WTC11 (cell line): ENCODE measurements at regions not wholly inside any gene's neighbourhood (a gene's known extent, or its start where the extent isn't known, plus 50 kb on each side); places are given as distances from the start of the nearest gene placed in this dataset.

ENCODE experiments used
- ATAC-seq: fragments of 200-7000 bp; cut with Tn5 transposase; 2 replicates; pipeline ENCODE4 v1.10.0; 2021; ENCODE audit warnings: mild to moderate bottlenecking, moderate library complexity
- CTCF ChIA-PET: fragments of 300-600 bp; sonication (Branson Sonifier 250); formaldehyde crosslinking; loops from one replicate; lab custom pipeline; 2021; ENCODE audit warnings: antibody characterized with exemption; lab: Charles Lee
- POLR2A ChIA-PET: fragments of 350-600 bp; sonication (Branson Sonifier 250); formaldehyde crosslinking; loops from one replicate; lab custom pipeline; 2021; ENCODE audit warnings: antibody characterized with exemption; lab: Charles Lee
- DNase-seq: peaks from one replicate; pipeline ENCODE4 v3.0.0; 2021; ENCODE audit warnings: low spot score
- H3K27ac Mint-ChIP-seq: 2 replicates; pipeline ENCODE4 v1.8.0; 2021; ENCODE audit warnings: mixed read lengths
- H3K27me3 Mint-ChIP-seq: 2 replicates; pipeline ENCODE4 v1.8.0; 2021; ENCODE audit warnings: low read depth, mild to moderate bottlenecking, moderate library complexity, mixed read lengths
- H3K36me3 Mint-ChIP-seq: 2 replicates; pipeline ENCODE4 v1.8.0; 2021; ENCODE audit warnings: mixed read lengths
- H3K4me1 Mint-ChIP-seq: 2 replicates; pipeline ENCODE4 v1.8.0; 2022; ENCODE audit warnings: mixed read lengths
- H3K4me3 Mint-ChIP-seq: 2 replicates; pipeline ENCODE4 v1.8.0; 2021; ENCODE audit warnings: mild to moderate bottlenecking, moderate library complexity, mixed read lengths
- H3K9me3 Mint-ChIP-seq: 2 replicates; pipeline ENCODE4 v1.8.0; 2021; ENCODE audit warnings: mixed read lengths
- ARID4B ChIP-seq: sonication (generic); formaldehyde crosslinking; IDR thresholded peaks from 2 replicates; pipeline ENCODE4 v1.8.0; 2023; ENCODE audit warnings: missing genetic modification reagents, mild to moderate bottlenecking, borderline replicate concordance
- ATF1 ChIP-seq: sonication (generic); formaldehyde crosslinking; IDR thresholded peaks from 2 replicates; pipeline ENCODE4 v1.8.1; 2023; ENCODE audit warnings: mild to moderate bottlenecking, moderate library complexity, missing genetic modification reagents
- ATF6 ChIP-seq: sonication (generic); formaldehyde crosslinking; IDR thresholded peaks from 2 replicates; pipeline ENCODE4 v1.8.1; 2023; ENCODE audit warnings: mild to moderate bottlenecking, missing genetic modification reagents
- CDX4 ChIP-seq: fragments of 250-450 bp; sonication (Bioruptor Pico); IDR thresholded peaks from 2 replicates; pipeline ENCODE4 v1.9.0; 2021; ENCODE audit warnings: moderate library complexity, mild to moderate bottlenecking, inconsistent platforms, borderline replicate concordance
- E2F4 ChIP-seq: sonication (generic); formaldehyde crosslinking; IDR thresholded peaks from 2 replicates; pipeline ENCODE4 v1.8.1; 2022; ENCODE audit warnings: low read depth, mild to moderate bottlenecking, moderate library complexity, missing genetic modification reagents, borderline replicate concordance
- ELF4 ChIP-seq: sonication (generic); formaldehyde crosslinking; IDR thresholded peaks from 2 replicates; pipeline ENCODE4 v1.8.1; 2022; ENCODE audit warnings: low read depth, mild to moderate bottlenecking, moderate library complexity, missing genetic modification reagents
- ERG ChIP-seq: fragments of 250-450 bp; sonication (Bioruptor Pico); IDR thresholded peaks from 2 replicates; pipeline ENCODE4 v1.8.0; 2021; ENCODE audit warnings: mild to moderate bottlenecking
- ETV6 ChIP-seq: sonication (generic); formaldehyde crosslinking; IDR thresholded peaks from 2 replicates; pipeline ENCODE4 v1.8.1; 2022; ENCODE audit warnings: mild to moderate bottlenecking, missing genetic modification reagents
- GRHL2 ChIP-seq: fragments of 250-450 bp; sonication (Bioruptor Pico); IDR thresholded peaks from 2 replicates; pipeline ENCODE4 v1.8.0; 2022; ENCODE audit warnings: mild to moderate bottlenecking, moderate library complexity; ENCODE audit not compliant: insufficient replicate concordance, severe bottlenecking
- HMGA2 ChIP-seq: fragments of 250-450 bp; sonication (Bioruptor Pico); IDR thresholded peaks from 2 replicates; pipeline ENCODE4 v1.4.0; 2021; ENCODE audit warnings: mild to moderate bottlenecking, moderate library complexity
- KAT7 ChIP-seq: sonication (generic); formaldehyde crosslinking; IDR thresholded peaks from 2 replicates; pipeline ENCODE4 v1.8.1; 2023; ENCODE audit warnings: missing genetic modification reagents, mild to moderate bottlenecking, borderline replicate concordance
- NFATC4 ChIP-seq: fragments of 250-450 bp; sonication (Bioruptor Pico); IDR thresholded peaks from 2 replicates; pipeline ENCODE4 v1.9.0; 2021; ENCODE audit warnings: mild to moderate bottlenecking
- NFE2L1 ChIP-seq: sonication (generic); formaldehyde crosslinking; IDR thresholded peaks from 2 replicates; pipeline ENCODE4 v1.8.1; 2023; ENCODE audit warnings: missing genetic modification reagents
- OVOL2 ChIP-seq: fragments of 250-450 bp; sonication (Bioruptor Pico); IDR thresholded peaks from 2 replicates; pipeline ENCODE4 v1.9.0; 2021; ENCODE audit warnings: mild to moderate bottlenecking, borderline replicate concordance
- PRDM15 ChIP-seq: sonication (generic); formaldehyde crosslinking; IDR thresholded peaks from 2 replicates; pipeline ENCODE4 v1.8.0; 2022; ENCODE audit warnings: missing genetic modification reagents
- PREB ChIP-seq: sonication (generic); formaldehyde crosslinking; IDR thresholded peaks from 2 replicates; pipeline ENCODE4 v1.8.1; 2022; ENCODE audit warnings: mild to moderate bottlenecking, missing genetic modification reagents, moderate library complexity, borderline replicate concordance
- RELA ChIP-seq: sonication (generic); formaldehyde crosslinking; IDR thresholded peaks from 2 replicates; pipeline ENCODE4 v1.8.1; 2022; ENCODE audit warnings: missing genetic modification reagents, mild to moderate bottlenecking, borderline replicate concordance
- RORB ChIP-seq: fragments of 250-450 bp; sonication (Bioruptor Pico); IDR thresholded peaks from 2 replicates; pipeline ENCODE4 v1.9.0; 2021; ENCODE audit warnings: mild to moderate bottlenecking
- SOX15 ChIP-seq: fragments of 250-450 bp; sonication (Bioruptor Pico); IDR thresholded peaks from 2 replicates; pipeline ENCODE4 v1.9.0; 2021; ENCODE audit warnings: mild to moderate bottlenecking
- TEAD4 ChIP-seq: sonication (generic); formaldehyde crosslinking; IDR thresholded peaks from 2 replicates; pipeline ENCODE4 v1.8.0; 2022; ENCODE audit warnings: mild to moderate bottlenecking, missing genetic modification reagents
- ZNF138 ChIP-seq: sonication (generic); formaldehyde crosslinking; conservative IDR thresholded peaks from 2 replicates; pipeline ENCODE4 v1.8.1; 2022; ENCODE audit warnings: mild to moderate bottlenecking, moderate library complexity, missing genetic modification reagents
- ZNF219 ChIP-seq: sonication (generic); formaldehyde crosslinking; IDR thresholded peaks from 2 replicates; pipeline ENCODE4 v1.8.0; 2023; ENCODE audit warnings: missing genetic modification reagents, mild to moderate bottlenecking, borderline replicate concordance
- ZNF263 ChIP-seq: sonication (generic); formaldehyde crosslinking; IDR thresholded peaks from 2 replicates; pipeline ENCODE4 v1.8.1; 2022; ENCODE audit warnings: low read depth, mild to moderate bottlenecking, moderate library complexity, missing genetic modification reagents

GRCh38 chrX:57211906-57212305 lies 74.6 kb upstream of the FAAH2 start:
- Mint-ChIP-seq H3K4me1 (peaks cover 4% of the 10 kb centered on the region; the same call in 1 of the 2 replicates), H3K4me3 (no peak overlapping the region), H3K9me3 (peaks cover 4% of the 10 kb centered on the region), H3K27me3 (no peaks in the 10 kb centered on the region), H3K27ac (no peak overlapping the region), H3K36me3 (peaks cover 9% of the 10 kb centered on the region)
- ATAC-seq (peak; percentile 64), DNase-seq (no peak)
- POLR2A ChIA-PET = no interaction called here
- TF ChIP-seq RORB (CRISPR knock-in tag) = no peak
- TF ChIP-seq ATF6 (CRISPR knock-in tag) = no peak
- TF ChIP-seq NFATC4 = no peak
- TF ChIP-seq ELF4 (CRISPR knock-in tag) = no peak
- TF ChIP-seq NFE2L1 (CRISPR knock-in tag) = no peak
- no peak for TF ChIP-seq RELA (CRISPR knock-in tag)
- TF ChIP-seq TEAD4 = no peak
- TF ChIP-seq ZNF263 = no peak
- no peak for TF ChIP-seq ZNF138 (CRISPR knock-in tag)
- TF ChIP-seq SOX15 (CRISPR knock-in tag) = no peak
- no peak for TF ChIP-seq ZNF219 (CRISPR knock-in tag)
- TF ChIP-seq PRDM15 (CRISPR knock-in tag) = no peak
- no peak for TF ChIP-seq ATF1
- TF ChIP-seq E2F4 (CRISPR knock-in tag) = no peak
- CTCF ChIA-PET = interaction anchor here (0.7 to 1.3 kb wide), 3 partner anchors 9 to 56 kb away, joined by 3 to 4 read pairs (median 3); no protein-coding TSS in a partner anchor

GRCh38 chrX:57227691-57228090 lies 58.8 kb upstream of the FAAH2 start:
- ATAC-seq = peak; percentile 93
- TF ChIP-seq GRHL2 (CRISPR knock-in tag) = no peak
- TF ChIP-seq ARID4B (CRISPR knock-in tag) = no peak
- TF ChIP-seq CDX4 (CRISPR knock-in tag) = no peak
- no peak for TF ChIP-seq OVOL2 (CRISPR knock-in tag)
- no peak for TF ChIP-seq KAT7 (CRISPR knock-in tag)
- TF ChIP-seq HMGA2 (CRISPR knock-in tag) = no peak
- TF ChIP-seq ERG = no peak
- TF ChIP-seq ETV6 (CRISPR knock-in tag) = no peak
- TF ChIP-seq PREB (CRISPR knock-in tag) = no peak

More at GRCh38 chrX:57227691-57228090, 58.8 kb upstream of the FAAH2 start:
- CTCF ChIA-PET = no interaction called here
- Mint-ChIP-seq H3K4me1 (peaks cover 24% of the 10 kb centered on the region), H3K27ac (peak overlapping the region; percentile 69), H3K9me3 (peaks cover 15% of the 10 kb centered on the region), H3K4me3 (no peak overlapping the region), H3K36me3 (peaks cover 7% of the 10 kb centered on the region), H3K27me3 (no peaks in the 10 kb centered on the region)
- POLR2A ChIA-PET = no interaction called here
- DNase-seq = peak; percentile 17
